ENCODE measurements at regions not wholly inside any gene's neighbourhood (a gene's known extent, or its start where the extent isn't known, plus 50 kb on each side); places are given as distances from the start of the nearest gene placed in this dataset.

GRCh38 chr7:155247479-155248365 is 50.0 kb upstream of the INSIG1 start:
- H3K4me1 Mint-ChIP-seq: peaks cover 10% of the 10 kb centered on the region
- no peak overlapping the region for H3K4me2 ChIP-seq
- no peak overlapping the region for H3K4me3 ChIP-seq
- H3K27me3 Mint-ChIP-seq (ENCODE audit: insufficient read depth, low read depth): peaks cover 11% of the 10 kb centered on the region
- no peaks in the 10 kb centered on the region for H3F3A ChIP-seq (ENCODE audit: low read depth)
- no peak overlapping the region for H3K27ac Mint-ChIP-seq
- no peaks in the 10 kb centered on the region for H3K9me3 ChIP-seq (ENCODE audit: low read depth)
- H3K36me3 Mint-ChIP-seq: no peaks in the 10 kb centered on the region
- no peak overlapping the region for H3K27ac ChIP-seq
- no peaks in the 10 kb centered on the region for H3K4me1 ChIP-seq
- no peaks in the 10 kb centered on the region for H3K27me3 ChIP-seq
- no peaks in the 10 kb centered on the region for H4K20me1 ChIP-seq (ENCODE audit: low read depth)
- TF ChIP-seq EZH2 (IDR thresholded peaks at IDR 0.05) (no peak), EZH2phosphoT487 (IDR thresholded peaks at IDR 0.05) (no peak), CTCF (IDR thresholded peaks at IDR 0.05) (no peak)
- H3K79me2 ChIP-seq (ENCODE audit: low read depth): no peaks in the 10 kb centered on the region
- no peak for DNase-seq (ENCODE audit: low spot score)
- no peak overlapping the region for H3K4me3 Mint-ChIP-seq
- no peak overlapping the region for H2AFZ ChIP-seq (replicated peaks)
- H3K9ac ChIP-seq: no peak overlapping the region
- peaks cover 6% of the 10 kb centered on the region for H3K9me3 Mint-ChIP-seq
- H3K36me3 ChIP-seq: no peaks in the 10 kb centered on the region

Measured in neural progenitor cell (in vitro differentiated cells).